ENCODE measurements at regions not wholly inside any gene's neighbourhood (a gene's known extent, or its start where the extent isn't known, plus 50 kb on each side); places are given as distances from the start of the nearest gene placed in this dataset.

GRCh38 chr6:145261758-145262157 is 473.6 kb downstream of the EPM2A start:
- no peaks in the 10 kb centered on the region for H3K79me2 ChIP-seq (ENCODE audit: low read length)
- no peak overlapping the region for H2AFZ ChIP-seq (ENCODE audit: low read length)
- no peak overlapping the region for H3K27ac ChIP-seq (ENCODE audit: low read length)
- H3K4me1 ChIP-seq (ENCODE audit: low read length) = no peaks in the 10 kb centered on the region
- H3K4me3 ChIP-seq (ENCODE audit: low read length) = no peak overlapping the region
- H3K9me2 ChIP-seq (replicated peaks; ENCODE audit: insufficient read depth, low read length) = no peaks in the 10 kb centered on the region
- H3K36me3 ChIP-seq (replicated peaks; ENCODE audit: insufficient read depth, low read length) = no peaks in the 10 kb centered on the region
- H3K9me3 ChIP-seq (replicated peaks; ENCODE audit: insufficient read depth, low read length) = no peaks in the 10 kb centered on the region
- no peak overlapping the region for H3K4me2 ChIP-seq (ENCODE audit: low read depth, low read length)
- H3K27me3 ChIP-seq (replicated peaks; ENCODE audit: insufficient read depth, low read length) = no peaks in the 10 kb centered on the region
- no peaks in the 10 kb centered on the region for H3F3A ChIP-seq (ENCODE audit: insufficient read depth, low read length)
- no peak for DNase-seq
- H3K9ac ChIP-seq (ENCODE audit: low read length) = no peak overlapping the region
- TF ChIP-seq EZH2 (optimal IDR thresholded peaks at IDR 0.05; ENCODE audit: low read depth, low read length) (no peak), CTCF (IDR thresholded peaks at IDR 0.05; ENCODE audit: low read length) (no peak), EZH2phosphoT487 (IDR thresholded peaks at IDR 0.05; ENCODE audit: low read length) (no peak)
- H4K20me1 ChIP-seq (ENCODE audit: insufficient read depth, low read length) = no peaks in the 10 kb centered on the region

- Histone ChIP-seq H3K4me1 (ENCODE audit: low read length) (no peaks in the 10 kb centered on the region), H3K9me2 (replicated peaks; ENCODE audit: insufficient read depth, low read length) (no peaks in the 10 kb centered on the region), H2AFZ (ENCODE audit: low read length) (no peak overlapping the region), H3K4me2 (ENCODE audit: low read depth, low read length) (no peak overlapping the region), H4K20me1 (ENCODE audit: insufficient read depth, low read length) (no peaks in the 10 kb centered on the region), H3F3A (ENCODE audit: insufficient read depth, low read length) (no peaks in the 10 kb centered on the region), H3K27ac (ENCODE audit: low read length) (no peak overlapping the region), H3K27me3 (replicated peaks; ENCODE audit: insufficient read depth, low read length) (no peaks in the 10 kb centered on the region), H3K79me2 (ENCODE audit: low read length) (no peaks in the 10 kb centered on the region), H3K4me3 (ENCODE audit: low read length) (no peak overlapping the region), H3K9ac (ENCODE audit: low read length) (no peak overlapping the region), H3K36me3 (replicated peaks; ENCODE audit: insufficient read depth, low read length) (no peaks in the 10 kb centered on the region), H3K9me3 (replicated peaks; ENCODE audit: insufficient read depth, low read length) (no peaks in the 10 kb centered on the region)
- DNase-seq = no peak
- no peak for TF ChIP-seq EZH2 (optimal IDR thresholded peaks at IDR 0.05; ENCODE audit: low read depth, low read length)
- TF ChIP-seq CTCF (IDR thresholded peaks at IDR 0.05; ENCODE audit: low read length) = no peak
- no peak for TF ChIP-seq EZH2phosphoT487 (IDR thresholded peaks at IDR 0.05; ENCODE audit: low read length)
These were observed 472.5 kb downstream of the EPM2A start for GRCh38 chr6:145262771-145263170.

GRCh38 chr6:145263778-145264211 is 471.5 kb downstream of the EPM2A start:
- Histone ChIP-seq H3K9me2 (replicated peaks; ENCODE audit: insufficient read depth, low read length) (no peaks in the 10 kb centered on the region), H3K9ac (ENCODE audit: low read length) (no peak overlapping the region), H3K4me2 (ENCODE audit: low read depth, low read length) (no peak overlapping the region), H3K4me3 (ENCODE audit: low read length) (no peak overlapping the region), H2AFZ (ENCODE audit: low read length) (no peak overlapping the region), H3K36me3 (replicated peaks; ENCODE audit: insufficient read depth, low read length) (no peaks in the 10 kb centered on the region), H3K27me3 (replicated peaks; ENCODE audit: insufficient read depth, low read length) (no peaks in the 10 kb centered on the region), H4K20me1 (ENCODE audit: insufficient read depth, low read length) (no peaks in the 10 kb centered on the region), H3K9me3 (replicated peaks; ENCODE audit: insufficient read depth, low read length) (no peaks in the 10 kb centered on the region), H3K79me2 (ENCODE audit: low read length) (no peaks in the 10 kb centered on the region), H3K4me1 (ENCODE audit: low read length) (no peaks in the 10 kb centered on the region), H3F3A (ENCODE audit: insufficient read depth, low read length) (no peaks in the 10 kb centered on the region), H3K27ac (ENCODE audit: low read length) (no peak overlapping the region)
- TF ChIP-seq CTCF (IDR thresholded peaks at IDR 0.05; ENCODE audit: low read length) = no peak
- TF ChIP-seq EZH2phosphoT487 (IDR thresholded peaks at IDR 0.05; ENCODE audit: low read length) = no peak
- no peak for TF ChIP-seq EZH2 (optimal IDR thresholded peaks at IDR 0.05; ENCODE audit: low read depth, low read length)
- DNase-seq = no peak
